ENCODE measurements at regions not wholly inside any gene's neighbourhood (a gene's known extent, or its start where the extent isn't known, plus 50 kb on each side); places are given as distances from the start of the nearest gene placed in this dataset.
A peak's percentile ranks its signal among the peaks of the same experiment; 100 is the strongest.

- Mint-ChIP-seq H3K4me1 (no peaks in the 10 kb centered on the region), H3K9me3 (peaks cover 2% of the 10 kb centered on the region), H3K36me3 (no peaks in the 10 kb centered on the region), H3K27me3 (peaks cover 9% of the 10 kb centered on the region), H3K4me3 (no peak overlapping the region), H3K27ac (no peak overlapping the region)
- ATAC-seq (ENCODE audit: low read depth) (no peak), DNase-seq (ENCODE audit: low spot score in 2 of 2) (no peak)
Measured at GRCh38 chr13:109584844-109585361, 201.5 kb downstream of the IRS2 start.

GRCh38 chr13:109577191-109577700 is 209.1 kb downstream of the IRS2 start:
- ATAC-seq (ENCODE audit: low read depth) (no peak), DNase-seq (ENCODE audit: low spot score in 2 of 2) (no peak)
- Mint-ChIP-seq H3K4me3 (no peak overlapping the region), H3K36me3 (no peaks in the 10 kb centered on the region), H3K27me3 (no peaks in the 10 kb centered on the region), H3K27ac (no peak overlapping the region), H3K9me3 (no peaks in the 10 kb centered on the region), H3K4me1 (no peaks in the 10 kb centered on the region)

GRCh38 chr13:109576331-109576813 is 210.0 kb downstream of the IRS2 start:
- Mint-ChIP-seq H3K27me3 (no peaks in the 10 kb centered on the region), H3K27ac (no peak overlapping the region), H3K9me3 (no peaks in the 10 kb centered on the region), H3K36me3 (no peaks in the 10 kb centered on the region), H3K4me1 (no peaks in the 10 kb centered on the region), H3K4me3 (no peak overlapping the region)
- no peak for ATAC-seq (ENCODE audit: low read depth)
- DNase-seq (ENCODE audit: low spot score in 2 of 2): no peak

- H3K27ac Mint-ChIP-seq: no peak overlapping the region
- ATAC-seq (ENCODE audit: low read depth): no peak
- H3K27me3 Mint-ChIP-seq: no peaks in the 10 kb centered on the region
- H3K4me1 Mint-ChIP-seq: peaks cover 2% of the 10 kb centered on the region
- no peak for DNase-seq (ENCODE audit: low spot score in 2 of 2)
- H3K36me3 Mint-ChIP-seq: no peaks in the 10 kb centered on the region
- H3K9me3 Mint-ChIP-seq: no peaks in the 10 kb centered on the region
- no peak overlapping the region for H3K4me3 Mint-ChIP-seq
Measured at GRCh38 chr13:109575821-109576220, 210.6 kb downstream of the IRS2 start.

GRCh38 chr13:109572389-109572788 is 214.0 kb downstream of the IRS2 start:
- Mint-ChIP-seq H3K4me1 (peaks cover 4% of the 10 kb centered on the region), H3K9me3 (no peaks in the 10 kb centered on the region), H3K36me3 (no peaks in the 10 kb centered on the region), H3K27me3 (no peaks in the 10 kb centered on the region), H3K4me3 (no peak overlapping the region), H3K27ac (no peak overlapping the region)
- ATAC-seq (ENCODE audit: low read depth) (no peak), DNase-seq (ENCODE audit: low spot score in 2 of 2) (no peak)

GRCh38 chr13:109569958-109570711 is 216.2 kb downstream of the IRS2 start:
- H3K27ac Mint-ChIP-seq: no peak overlapping the region
- no peak overlapping the region for H3K4me3 Mint-ChIP-seq
- ATAC-seq (ENCODE audit: low read depth) (peak; percentile 34), DNase-seq (ENCODE audit: low spot score in 2 of 2) (no peak)
- H3K36me3 Mint-ChIP-seq: no peaks in the 10 kb centered on the region
- no peaks in the 10 kb centered on the region for H3K9me3 Mint-ChIP-seq
- H3K27me3 Mint-ChIP-seq: peaks cover 3% of the 10 kb centered on the region
- H3K4me1 Mint-ChIP-seq: peaks cover 4% of the 10 kb centered on the region

GRCh38 chr13:109568339-109568818 is 218.0 kb downstream of the IRS2 start:
- Mint-ChIP-seq H3K27me3 (peaks cover 3% of the 10 kb centered on the region), H3K36me3 (no peaks in the 10 kb centered on the region), H3K4me1 (peaks cover 4% of the 10 kb centered on the region), H3K9me3 (no peaks in the 10 kb centered on the region), H3K27ac (no peak overlapping the region), H3K4me3 (no peak overlapping the region)
- ATAC-seq (ENCODE audit: low read depth) (no peak), DNase-seq (ENCODE audit: low spot score in 2 of 2) (no peak)

- H3K4me1 Mint-ChIP-seq: peaks cover 4% of the 10 kb centered on the region
- peaks cover 3% of the 10 kb centered on the region for H3K27me3 Mint-ChIP-seq
- H3K4me3 Mint-ChIP-seq: no peak overlapping the region
- no peak overlapping the region for H3K27ac Mint-ChIP-seq
- DNase-seq (ENCODE audit: low spot score in 2 of 2): no peak
- no peak for ATAC-seq (ENCODE audit: low read depth)
- H3K36me3 Mint-ChIP-seq: no peaks in the 10 kb centered on the region
- no peaks in the 10 kb centered on the region for H3K9me3 Mint-ChIP-seq
Measured at GRCh38 chr13:109567315-109567714, 219.1 kb downstream of the IRS2 start.

GRCh38 chr13:109565877-109566276 is 220.5 kb downstream of the IRS2 start:
- no peak for DNase-seq (ENCODE audit: low spot score in 2 of 2)
- H3K27ac Mint-ChIP-seq: no peak overlapping the region

GRCh38 chr13:109548374-109548773 is 238.0 kb downstream of the IRS2 start:
- H3K36me3 Mint-ChIP-seq: no peaks in the 10 kb centered on the region
- no peak overlapping the region for H3K27ac Mint-ChIP-seq
- no peaks in the 10 kb centered on the region for H3K4me1 Mint-ChIP-seq
- peaks cover 5% of the 10 kb centered on the region for H3K9me3 Mint-ChIP-seq
- no peak overlapping the region for H3K4me3 Mint-ChIP-seq
- no peaks in the 10 kb centered on the region for H3K27me3 Mint-ChIP-seq
- ATAC-seq (ENCODE audit: low read depth) (no peak), DNase-seq (ENCODE audit: low spot score in 2 of 2) (no peak)

More at GRCh38 chr13:109565877-109566276, 220.5 kb downstream of the IRS2 start:
- Mint-ChIP-seq H3K27me3 (peaks cover 3% of the 10 kb centered on the region), H3K4me1 (peaks cover 2% of the 10 kb centered on the region), H3K9me3 (no peaks in the 10 kb centered on the region), H3K4me3 (no peak overlapping the region), H3K36me3 (no peaks in the 10 kb centered on the region)
- no peak for ATAC-seq (ENCODE audit: low read depth)

- Mint-ChIP-seq H3K4me3 (no peak overlapping the region), H3K27me3 (peaks cover 2% of the 10 kb centered on the region), H3K4me1 (no peaks in the 10 kb centered on the region), H3K27ac (no peak overlapping the region), H3K9me3 (peaks cover 5% of the 10 kb centered on the region), H3K36me3 (no peaks in the 10 kb centered on the region)
- no peak for ATAC-seq (ENCODE audit: low read depth)
- no peak for DNase-seq (ENCODE audit: low spot score in 2 of 2)
Measured at GRCh38 chr13:109547942-109548341, 238.4 kb downstream of the IRS2 start.

GRCh38 chr13:109545931-109546330 is 240.5 kb downstream of the IRS2 start:
- H3K27me3 Mint-ChIP-seq: peaks cover 2% of the 10 kb centered on the region
- no peak for DNase-seq (ENCODE audit: low spot score in 2 of 2)

GRCh38 chr13:109541081-109541480 is 245.3 kb downstream of the IRS2 start:
- H3K4me1 Mint-ChIP-seq: no peaks in the 10 kb centered on the region
- H3K36me3 Mint-ChIP-seq: no peaks in the 10 kb centered on the region
- H3K27ac Mint-ChIP-seq: no peak overlapping the region
- ATAC-seq (ENCODE audit: low read depth) (no peak), DNase-seq (ENCODE audit: low spot score in 2 of 2) (no peak)
- no peak overlapping the region for H3K4me3 Mint-ChIP-seq
- peaks cover 8% of the 10 kb centered on the region for H3K9me3 Mint-ChIP-seq
- peaks cover 4% of the 10 kb centered on the region for H3K27me3 Mint-ChIP-seq

More at GRCh38 chr13:109545931-109546330, 240.5 kb downstream of the IRS2 start:
- Mint-ChIP-seq H3K4me3 (no peak overlapping the region), H3K36me3 (no peaks in the 10 kb centered on the region), H3K9me3 (peaks cover 5% of the 10 kb centered on the region), H3K27ac (no peak overlapping the region), H3K4me1 (no peaks in the 10 kb centered on the region)
- no peak for ATAC-seq (ENCODE audit: low read depth)

- DNase-seq (ENCODE audit: low spot score in 2 of 2): no peak
- Mint-ChIP-seq H3K4me3 (no peak overlapping the region), H3K36me3 (no peaks in the 10 kb centered on the region), H3K4me1 (no peaks in the 10 kb centered on the region), H3K27me3 (peaks cover 2% of the 10 kb centered on the region), H3K27ac (no peak overlapping the region), H3K9me3 (peaks cover 9% of the 10 kb centered on the region)
- ATAC-seq (ENCODE audit: low read depth): no peak
Measured at GRCh38 chr13:109537584-109537983, 248.8 kb downstream of the IRS2 start.
